Epithelial cell of esophagus (primary cell): ENCODE measurements at regions not wholly inside any gene's neighbourhood (a gene's known extent, or its start where the extent isn't known, plus 50 kb on each side); places are given as distances from the start of the nearest gene placed in this dataset.
A peak's percentile ranks its signal among the peaks of the same experiment; 100 is the strongest.

Experiments used
- DNase-seq: peaks from one replicate; pipeline ENCODE4 v3.0.0; 2010; ENCODE audit warnings: low read depth
- H3K4me3 ChIP-seq: 2 replicates; pipeline ENCODE4 v1.5.1; 2011; ENCODE audit warnings: mild to moderate bottlenecking, low read length, control low read depth
- CTCF ChIP-seq: IDR thresholded peaks from 2 replicates; pipeline ENCODE4 v1.5.1; 2011; ENCODE audit warnings: low read depth, mild to moderate bottlenecking, low read length, control low read depth, inconsistent platforms; ENCODE audit not compliant: insufficient read depth; ENCODE audit errors: missing control alignments

- no peak for DNase-seq
- H3K4me3 ChIP-seq: no peak overlapping the region
- no peak for TF ChIP-seq CTCF
Measured at GRCh38 chr10:78185693-78186055, 152.0 kb downstream of the RPS24 start.

DNA sequence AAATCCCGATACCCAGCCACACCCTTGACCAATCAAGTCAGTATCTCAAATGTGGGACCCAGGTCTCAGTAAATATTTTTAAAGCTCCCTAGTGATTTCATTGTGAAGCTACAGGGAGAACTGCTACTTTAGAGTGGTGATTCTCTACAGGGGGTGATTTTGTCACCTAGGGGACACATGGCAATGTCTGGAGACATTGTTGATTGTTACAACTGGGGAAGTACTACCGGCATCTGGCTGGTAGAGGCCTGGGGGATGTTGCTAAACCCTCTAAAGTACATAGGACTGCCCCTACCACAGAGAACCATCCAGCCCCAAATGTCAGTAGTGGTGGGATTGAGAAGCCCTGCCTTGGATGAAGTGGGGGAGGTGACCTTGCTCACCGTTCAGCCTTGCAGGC is 152.9 kb downstream of the RPS24 start:
- no peak for DNase-seq
- no peak overlapping the region for H3K4me3 ChIP-seq
- no peak for TF ChIP-seq CTCF

DNA sequence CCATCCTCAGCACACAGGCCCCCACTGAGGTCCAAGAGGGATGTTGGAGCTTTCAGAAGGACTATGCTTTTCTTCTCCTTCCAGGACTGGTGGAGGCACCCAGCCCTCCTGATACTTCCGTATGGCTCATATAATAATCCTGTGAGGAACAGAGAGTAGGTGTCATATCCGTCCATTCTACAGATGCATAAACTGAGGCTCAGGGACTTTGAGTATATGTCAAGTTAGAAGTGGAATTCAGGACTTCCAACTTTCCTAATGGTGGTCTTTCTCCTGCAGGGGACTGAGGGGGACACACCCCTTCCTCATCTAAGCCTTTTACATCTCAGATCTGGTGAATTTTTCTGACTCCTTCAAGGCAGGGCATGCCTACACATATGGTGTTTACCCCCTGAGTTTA is 153.7 kb downstream of the RPS24 start:
- DNase-seq: no peak
- TF ChIP-seq CTCF: no peak
- H3K4me3 ChIP-seq: no peak overlapping the region

- no peak overlapping the region for H3K4me3 ChIP-seq
- TF ChIP-seq CTCF: no peak
- no peak for DNase-seq
Measured at GRCh38 chr10:78188446-78188845, 154.8 kb downstream of the RPS24 start.

GRCh38 chr10:78190051-78190825 is 156.6 kb downstream of the RPS24 start:
- no peak overlapping the region for H3K4me3 ChIP-seq
- no peak for TF ChIP-seq CTCF
- peak; percentile 47 for DNase-seq

GRCh38 chr10:78191301-78191700 is 157.6 kb downstream of the RPS24 start:
- no peak for DNase-seq
- no peak for TF ChIP-seq CTCF
- H3K4me3 ChIP-seq: no peak overlapping the region

- no peak for TF ChIP-seq CTCF
- no peak for DNase-seq
Measured at GRCh38 chr10:78193189-78193588, 159.5 kb downstream of the RPS24 start.

More at GRCh38 chr10:78193189-78193588, 159.5 kb downstream of the RPS24 start:
- H3K4me3 ChIP-seq: no peak overlapping the region
